ENCODE measurements at regions not wholly inside any gene's neighbourhood (a gene's known extent, or its start where the extent isn't known, plus 50 kb on each side); places are given as distances from the start of the nearest gene placed in this dataset.

- in situ Hi-C loops (cut with MboI; ENCODE audit: low sequenced_read_pairs in 4 of 4) = no loop called here
- no peak overlapping the region for H3K27ac ChIP-seq
- intact Hi-C loops (cut with DNase I; ENCODE audit: low total_unique reads) = no loop called here
Observed at GRCh38 chr6:63392092-63392724, 72.4 kb upstream of the LGSN start.

GRCh38 chr6:63394656-63395308 is 75.0 kb upstream of the LGSN start:
- H3K27ac ChIP-seq = no peak overlapping the region
- H3K4me3 ChIP-seq = no peak overlapping the region
- TF ChIP-seq CTCF (IDR thresholded peaks at IDR 0.05 in 4 of 5, conservative IDR thresholded peaks at IDR 0.05 in 1 of 5) = no peak
- no peak for TF ChIP-seq POLR2A (IDR thresholded peaks at IDR 0.05)
- no peaks in the 10 kb centered on the region for H3K9me3 ChIP-seq
- DNase-seq = no peak
- H3K27me3 ChIP-seq = no peaks in the 10 kb centered on the region
- H3K36me3 ChIP-seq = no peaks in the 10 kb centered on the region
- no peaks in the 10 kb centered on the region for H3K4me1 ChIP-seq
- in situ Hi-C loops (cut with MboI; ENCODE audit: low sequenced_read_pairs in 4 of 4) (no loop called here), intact Hi-C loops (cut with DNase I; ENCODE audit: low total_unique reads) (no loop called here)
- no peak for ATAC-seq

More at GRCh38 chr6:63392092-63392724, 72.4 kb upstream of the LGSN start:
- no peak overlapping the region for H3K4me3 ChIP-seq
- H3K4me1 ChIP-seq = no peaks in the 10 kb centered on the region
- no peak for TF ChIP-seq CTCF (IDR thresholded peaks at IDR 0.05 in 4 of 5, conservative IDR thresholded peaks at IDR 0.05 in 1 of 5)
- H3K9me3 ChIP-seq = no peaks in the 10 kb centered on the region
- no peak for DNase-seq
- no peaks in the 10 kb centered on the region for H3K36me3 ChIP-seq
- no peak for ATAC-seq
- no peaks in the 10 kb centered on the region for H3K27me3 ChIP-seq

GRCh38 chr6:63395381-63395780 is 75.6 kb upstream of the LGSN start:
- H3K36me3 ChIP-seq = no peaks in the 10 kb centered on the region
- H3K27ac ChIP-seq = no peak overlapping the region
- ATAC-seq = no peak
- no peak for DNase-seq
- TF ChIP-seq POLR2A (IDR thresholded peaks at IDR 0.05) (no peak), CTCF (IDR thresholded peaks at IDR 0.05 in 4 of 5, conservative IDR thresholded peaks at IDR 0.05 in 1 of 5) (no peak)
- no peaks in the 10 kb centered on the region for H3K9me3 ChIP-seq
- no peaks in the 10 kb centered on the region for H3K27me3 ChIP-seq
- H3K4me1 ChIP-seq = no peaks in the 10 kb centered on the region
- H3K4me3 ChIP-seq = no peak overlapping the region
- intact Hi-C loops (cut with DNase I; ENCODE audit: low total_unique reads) (no loop called here), in situ Hi-C loops (cut with MboI; ENCODE audit: low sequenced_read_pairs in 4 of 4) (no loop called here)

- intact Hi-C loops (cut with DNase I; ENCODE audit: low total_unique reads) = no loop called here
- H3K4me3 ChIP-seq = no peak overlapping the region
- no peaks in the 10 kb centered on the region for H3K9me3 ChIP-seq
- DNase-seq = no peak
- no peak for TF ChIP-seq POLR2A (IDR thresholded peaks at IDR 0.05)
- TF ChIP-seq CTCF (IDR thresholded peaks at IDR 0.05 in 4 of 5, conservative IDR thresholded peaks at IDR 0.05 in 1 of 5) = no peak
- ATAC-seq = no peak
- H3K27me3 ChIP-seq = no peaks in the 10 kb centered on the region
- in situ Hi-C loops (cut with MboI; ENCODE audit: low sequenced_read_pairs in 4 of 4) = no loop called here
- H3K36me3 ChIP-seq = no peaks in the 10 kb centered on the region
- no peaks in the 10 kb centered on the region for H3K4me1 ChIP-seq
- no peak overlapping the region for H3K27ac ChIP-seq
Observed at GRCh38 chr6:63403725-63404124, 83.9 kb upstream of the LGSN start.
